ENCODE measurements at regions not wholly inside any gene's neighbourhood (a gene's known extent, or its start where the extent isn't known, plus 50 kb on each side); places are given as distances from the start of the nearest gene placed in this dataset.

- no peaks in the 10 kb centered on the region for H3K27me3 ChIP-seq (ENCODE audit: control insufficient read depth, insufficient read depth, low read length)
- H3K36me3 ChIP-seq (ENCODE audit: control insufficient read depth in 2 of 3, insufficient read depth in 3 of 3, low read length in 3 of 3) = no peaks in the 10 kb centered on the region
- no peak overlapping the region for H3K4me3 ChIP-seq (ENCODE audit: low read length in 3 of 3)
- TF ChIP-seq CTCF (IDR thresholded peaks at IDR 0.05; ENCODE audit: borderline replicate concordance, extremely low read depth, insufficient read depth) = no peak
- H3K9me3 ChIP-seq (ENCODE audit: control insufficient read depth in 2 of 3, insufficient read depth in 1 of 3, low read length in 3 of 3) = no peaks in the 10 kb centered on the region
- intact Hi-C loops (cut with DNase I) = no loop called here
- no peak overlapping the region for H3K9ac ChIP-seq (ENCODE audit: low read length in 3 of 3)
- FAIRE-seq (no peak), DNase-seq (no peak)
- H3K27ac ChIP-seq (ENCODE audit: low read depth in 2 of 2, low read length in 2 of 2) = no peak overlapping the region
- H3K4me1 ChIP-seq (ENCODE audit: control insufficient read depth in 2 of 3, insufficient read depth in 2 of 3, low read depth in 1 of 3, low read length in 3 of 3) = no peaks in the 10 kb centered on the region
Observed at GRCh38 chr10:8435186-8436055, 380.9 kb downstream of the GATA3 start.

GRCh38 chr10:8437896-8438295 is 383.4 kb downstream of the GATA3 start:
- Histone ChIP-seq H3K4me3 (ENCODE audit: low read length in 3 of 3) (no peak overlapping the region), H3K4me1 (ENCODE audit: control insufficient read depth in 2 of 3, insufficient read depth in 2 of 3, low read depth in 1 of 3, low read length in 3 of 3) (no peaks in the 10 kb centered on the region), H3K36me3 (ENCODE audit: control insufficient read depth in 2 of 3, insufficient read depth in 3 of 3, low read length in 3 of 3) (no peaks in the 10 kb centered on the region), H3K9ac (ENCODE audit: low read length in 3 of 3) (no peak overlapping the region), H3K27ac (ENCODE audit: low read depth in 2 of 2, low read length in 2 of 2) (no peak overlapping the region), H3K9me3 (ENCODE audit: control insufficient read depth in 2 of 3, insufficient read depth in 1 of 3, low read length in 3 of 3) (no peaks in the 10 kb centered on the region), H3K27me3 (ENCODE audit: control insufficient read depth, insufficient read depth, low read length) (no peaks in the 10 kb centered on the region)
- DNase-seq = no peak
- FAIRE-seq = no peak
- no peak for TF ChIP-seq CTCF (IDR thresholded peaks at IDR 0.05; ENCODE audit: borderline replicate concordance, extremely low read depth, insufficient read depth)
- intact Hi-C loops (cut with DNase I) = no loop called here

- no peak for FAIRE-seq
- Histone ChIP-seq H3K36me3 (ENCODE audit: control insufficient read depth in 2 of 3, insufficient read depth in 3 of 3, low read length in 3 of 3) (no peaks in the 10 kb centered on the region), H3K9me3 (ENCODE audit: control insufficient read depth in 2 of 3, insufficient read depth in 1 of 3, low read length in 3 of 3) (no peaks in the 10 kb centered on the region), H3K9ac (ENCODE audit: low read length in 3 of 3) (no peak overlapping the region), H3K27me3 (ENCODE audit: control insufficient read depth, insufficient read depth, low read length) (no peaks in the 10 kb centered on the region), H3K4me1 (ENCODE audit: control insufficient read depth in 2 of 3, insufficient read depth in 2 of 3, low read depth in 1 of 3, low read length in 3 of 3) (no peaks in the 10 kb centered on the region), H3K4me3 (ENCODE audit: low read length in 3 of 3) (no peak overlapping the region), H3K27ac (ENCODE audit: low read depth in 2 of 2, low read length in 2 of 2) (no peak overlapping the region)
- intact Hi-C loops (cut with DNase I) = no loop called here
- no peak for DNase-seq
- no peak for TF ChIP-seq CTCF (IDR thresholded peaks at IDR 0.05; ENCODE audit: borderline replicate concordance, extremely low read depth, insufficient read depth)
Observed at GRCh38 chr10:8438603-8439002, 384.1 kb downstream of the GATA3 start.

Data from kidney (tissue), 13 donors.